IPS-18c (cell line): ENCODE measurements at regions not wholly inside any gene's neighbourhood (a gene's known extent, or its start where the extent isn't known, plus 50 kb on each side); places are given as distances from the start of the nearest gene placed in this dataset.
"Not testable (repeated sequence)": the region's sequence is repeated elsewhere in the genome, so short reads cannot be mapped to it uniquely, and the experiment has no call there.

Source experiments
- H3K4me3 ChIP-seq: 2 replicates; pipeline ENCODE4 v1.7.0; 2013; ENCODE audit warnings: low read depth, mild to moderate bottlenecking, low read length, moderate library complexity; ENCODE audit not compliant: insufficient read depth
- H3K9me3 ChIP-seq: one replicate; pipeline ENCODE4 v1.6.1; 2013; ENCODE audit warnings: mild to moderate bottlenecking, low read length, moderate library complexity; ENCODE audit not compliant: control insufficient read depth, insufficient read depth

GRCh38 chr11:112348480-112349029, 87.9 kb upstream of the PLET1 start:
- H3K9me3 ChIP-seq = no peaks in the 10 kb centered on the region
- no peak overlapping the region for H3K4me3 ChIP-seq

GRCh38 chr11:112351423-112351822, 90.8 kb upstream of the PLET1 start:
- not testable (repeated sequence) for H3K9me3 ChIP-seq, H3K4me3 ChIP-seq

- no peak overlapping the region for H3K4me3 ChIP-seq
- no peaks in the 10 kb centered on the region for H3K9me3 ChIP-seq
These were observed 92.2 kb upstream of the PLET1 start for GRCh38 chr11:112352907-112353306.

GRCh38 chr11:112354364-112354763, 93.7 kb upstream of the PLET1 start:
- no peak overlapping the region for H3K4me3 ChIP-seq

GRCh38 chr11:112355726-112356125, 95.1 kb upstream of the PLET1 start:
- peaks cover 2% of the 10 kb centered on the region for H3K9me3 ChIP-seq
- H3K4me3 ChIP-seq = no peak overlapping the region

More at GRCh38 chr11:112354364-112354763, 93.7 kb upstream of the PLET1 start:
- peaks cover 2% of the 10 kb centered on the region for H3K9me3 ChIP-seq

- Histone ChIP-seq H3K9me3 (peaks cover 2% of the 10 kb centered on the region), H3K4me3 (no peak overlapping the region)
These were observed 96.8 kb upstream of the PLET1 start for GRCh38 chr11:112357488-112357887.

- Histone ChIP-seq H3K4me3 (no peak overlapping the region), H3K9me3 (peaks cover 2% of the 10 kb centered on the region)
These were observed 100.7 kb upstream of the PLET1 start for GRCh38 chr11:112361396-112361795.

- Histone ChIP-seq H3K9me3 (no peaks in the 10 kb centered on the region), H3K4me3 (no peak overlapping the region)
These were observed 102.9 kb upstream of the PLET1 start for GRCh38 chr11:112363527-112363926.

GRCh38 chr11:112364962-112365481, 104.4 kb upstream of the PLET1 start:
- no peaks in the 10 kb centered on the region for H3K9me3 ChIP-seq
- no peak overlapping the region for H3K4me3 ChIP-seq

- Histone ChIP-seq H3K9me3 (no peaks in the 10 kb centered on the region), H3K4me3 (no peak overlapping the region)
These were observed 105.4 kb upstream of the PLET1 start for GRCh38 chr11:112366012-112366411.

- H3K9me3 ChIP-seq = no peaks in the 10 kb centered on the region
- no peak overlapping the region for H3K4me3 ChIP-seq
These were observed 106.1 kb upstream of the PLET1 start for GRCh38 chr11:112366777-112367176.

GRCh38 chr11:112367461-112367860, 106.8 kb upstream of the PLET1 start:
- no peak overlapping the region for H3K4me3 ChIP-seq
- H3K9me3 ChIP-seq = no peaks in the 10 kb centered on the region

- no peak overlapping the region for H3K4me3 ChIP-seq
These were observed 107.2 kb upstream of the PLET1 start for GRCh38 chr11:112367895-112368294.

GRCh38 chr11:112368381-112368780, 107.7 kb upstream of the PLET1 start:
- no peak overlapping the region for H3K4me3 ChIP-seq
- H3K9me3 ChIP-seq = no peaks in the 10 kb centered on the region

More at GRCh38 chr11:112367895-112368294, 107.2 kb upstream of the PLET1 start:
- H3K9me3 ChIP-seq = no peaks in the 10 kb centered on the region

GRCh38 chr11:112369374-112369773, 108.7 kb upstream of the PLET1 start:
- H3K4me3 ChIP-seq = no peak overlapping the region
- H3K9me3 ChIP-seq = no peaks in the 10 kb centered on the region

- H3K4me3 ChIP-seq = no peak overlapping the region
- H3K9me3 ChIP-seq = no peaks in the 10 kb centered on the region
These were observed 109.3 kb upstream of the PLET1 start for GRCh38 chr11:112369916-112370315.

GRCh38 chr11:112374486-112375140, 114.0 kb upstream of the PLET1 start:
- Histone ChIP-seq H3K9me3 (no peaks in the 10 kb centered on the region), H3K4me3 (no peak overlapping the region)

GRCh38 chr11:112377946-112378345, 117.3 kb upstream of the PLET1 start:
- Histone ChIP-seq H3K4me3 (no peak overlapping the region), H3K9me3 (no peaks in the 10 kb centered on the region)

GRCh38 chr11:112380464-112380863, 119.8 kb upstream of the PLET1 start:
- H3K4me3 ChIP-seq = no peak overlapping the region
- no peaks in the 10 kb centered on the region for H3K9me3 ChIP-seq
